ENCODE measurements at regions not wholly inside any gene's neighbourhood (a gene's known extent, or its start where the extent isn't known, plus 50 kb on each side); places are given as distances from the start of the nearest gene placed in this dataset.

- intact Hi-C loops (cut with DNase I), result no loop called here
Observed at GRCh38 chr11:103832762-103833161, 203.7 kb upstream of the DDI1 start.

GRCh38 chr11:103842191-103842590 is 194.2 kb upstream of the DDI1 start:
- WGBS, 2 donors, result 86 to 92% methylated on average over 6 of the region's 6 CpGs
- Histone ChIP-seq H3K27ac (no peak overlapping the region), H3K4me1 (peaks cover 0 to 9% (median 4%) of the 10 kb centered on the region in 4 donors), H3K27me3 (no peaks in the 10 kb centered on the region), H3K36me3 (no peaks in the 10 kb centered on the region), H3K4me3 (no peak overlapping the region), H3K9me3 (no peaks in the 10 kb centered on the region)
- intact Hi-C loops (cut with DNase I), result no loop called here
- TF ChIP-seq POLR2A (IDR thresholded peaks at IDR 0.05), result no peak
- TF ChIP-seq CTCF (IDR thresholded peaks at IDR 0.05), result no peak
- TF ChIP-seq EP300 (IDR thresholded peaks at IDR 0.05), result no peak
- TF ChIP-seq POLR2AphosphoS5 (IDR thresholded peaks at IDR 0.05), result no peak
- DNase-seq, result no peak

More at GRCh38 chr11:103832762-103833161, 203.7 kb upstream of the DDI1 start:
- Histone ChIP-seq H3K4me3 (no peak overlapping the region), H3K36me3 (no peaks in the 10 kb centered on the region), H3K4me1 (no peaks in the 10 kb centered on the region), H3K27ac (no peak overlapping the region), H3K27me3 (no peaks in the 10 kb centered on the region), H3K9me3 (peaks cover 0 to 2% (median 0%) of the 10 kb centered on the region in 4 donors)
- TF ChIP-seq POLR2A (IDR thresholded peaks at IDR 0.05) (no peak), EP300 (IDR thresholded peaks at IDR 0.05) (no peak), POLR2AphosphoS5 (IDR thresholded peaks at IDR 0.05) (no peak)
- DNase-seq, result no peak
- WGBS, 2 donors, result 85 to 87% methylated on average over 3 of the region's 3 CpGs

GRCh38 chr11:103842795-103843194 is 193.6 kb upstream of the DDI1 start:
- Histone ChIP-seq H3K27me3 (no peaks in the 10 kb centered on the region), H3K27ac (no peak overlapping the region), H3K36me3 (no peaks in the 10 kb centered on the region), H3K9me3 (no peaks in the 10 kb centered on the region), H3K4me3 (no peak overlapping the region), H3K4me1 (peaks cover 0 to 9% (median 4%) of the 10 kb centered on the region in 4 donors)
- 83% methylated on average over 2 of the region's 2 CpGs for WGBS, 2 donors
- no peak for DNase-seq
- intact Hi-C loops (cut with DNase I), result no loop called here
- TF ChIP-seq CTCF (IDR thresholded peaks at IDR 0.05), result no peak
- TF ChIP-seq POLR2AphosphoS5 (IDR thresholded peaks at IDR 0.05), result no peak
- no peak for TF ChIP-seq POLR2A (IDR thresholded peaks at IDR 0.05)
- no peak for TF ChIP-seq EP300 (IDR thresholded peaks at IDR 0.05)

GRCh38 chr11:103844327-103845215 is 191.9 kb upstream of the DDI1 start:
- TF ChIP-seq POLR2AphosphoS5 (IDR thresholded peaks at IDR 0.05) (no peak), POLR2A (IDR thresholded peaks at IDR 0.05) (no peak), CTCF (IDR thresholded peaks at IDR 0.05) (no peak), EP300 (IDR thresholded peaks at IDR 0.05) (no peak)
- Histone ChIP-seq H3K9me3 (no peaks in the 10 kb centered on the region), H3K36me3 (no peaks in the 10 kb centered on the region), H3K27ac (no peak overlapping the region), H3K4me1 (peaks cover 0 to 21% (median 10%) of the 10 kb centered on the region in 4 donors), H3K4me3 (no peak overlapping the region), H3K27me3 (no peaks in the 10 kb centered on the region)
- intact Hi-C loops (cut with DNase I), result no loop called here
- DNase-seq, result no peak
- 51 to 75% methylated on average over 7 of the region's 7 CpGs for WGBS, 2 donors

- no peak overlapping the region for H3K27ac ChIP-seq
- TF ChIP-seq CTCF (IDR thresholded peaks at IDR 0.05), result no peak
- TF ChIP-seq POLR2A (IDR thresholded peaks at IDR 0.05), result no peak
- no peak for TF ChIP-seq POLR2AphosphoS5 (IDR thresholded peaks at IDR 0.05)
- no peak for TF ChIP-seq EP300 (IDR thresholded peaks at IDR 0.05)
- H3K9me3 ChIP-seq, result no peaks in the 10 kb centered on the region
- WGBS, 2 donors, result 21 to 71% methylated on average over 1 of the region's 1 CpG
- H3K27me3 ChIP-seq, result no peaks in the 10 kb centered on the region
- no peak overlapping the region for H3K4me3 ChIP-seq
- no peaks in the 10 kb centered on the region for H3K36me3 ChIP-seq
- no peak for DNase-seq
- intact Hi-C loops (cut with DNase I), result no loop called here
- peaks cover 0 to 28% (median 18%) of the 10 kb centered on the region in 4 donors for H3K4me1 ChIP-seq
Observed at GRCh38 chr11:103845331-103845730, 191.1 kb upstream of the DDI1 start.
